GM04503 (cell line): ENCODE measurements at regions not wholly inside any gene's neighbourhood (a gene's known extent, or its start where the extent isn't known, plus 50 kb on each side); places are given as distances from the start of the nearest gene placed in this dataset.

Experiments used
- DNase-seq: peaks from one replicate; pipeline ENCODE4 v3.0.0-alpha.2; 2012; ENCODE audit warnings: low read depth

GRCh38 chr11:101211407-101211975, 81.9 kb upstream of the PGR start:
- no peak for DNase-seq

GRCh38 chr11:101202614-101203013, 73.0 kb upstream of the PGR start:
- no peak for DNase-seq

- DNase-seq, result no peak
Observed at GRCh38 chr11:101199416-101199815, 69.8 kb upstream of the PGR start.

- no peak for DNase-seq
Observed at GRCh38 chr11:101195294-101195693, 65.7 kb upstream of the PGR start.

DNA sequence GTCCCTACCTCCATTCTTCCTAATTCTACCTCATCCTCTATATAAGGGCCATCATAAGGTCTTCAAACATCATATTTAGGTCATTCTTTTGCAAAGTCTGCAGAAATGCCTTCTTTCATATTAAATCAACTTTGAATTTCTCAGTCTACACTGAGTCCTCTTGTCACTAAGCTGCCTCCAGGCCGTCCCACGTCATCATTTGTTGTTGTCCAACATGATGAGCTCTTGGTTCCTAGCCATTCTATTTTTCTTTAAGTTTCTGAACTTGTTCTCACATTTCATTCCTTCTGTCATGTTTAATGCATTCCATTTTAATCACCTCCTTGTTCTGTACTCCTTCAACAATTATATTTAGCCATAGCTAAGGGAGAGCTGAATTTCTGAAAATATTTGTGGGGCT, 59.2 kb upstream of the PGR start:
- no peak for DNase-seq

- no peak for DNase-seq
Observed at GRCh38 chr11:101188173-101188572, 58.6 kb upstream of the PGR start.

GRCh38 chr11:101187748-101188147, 58.1 kb upstream of the PGR start:
- no peak for DNase-seq

DNA sequence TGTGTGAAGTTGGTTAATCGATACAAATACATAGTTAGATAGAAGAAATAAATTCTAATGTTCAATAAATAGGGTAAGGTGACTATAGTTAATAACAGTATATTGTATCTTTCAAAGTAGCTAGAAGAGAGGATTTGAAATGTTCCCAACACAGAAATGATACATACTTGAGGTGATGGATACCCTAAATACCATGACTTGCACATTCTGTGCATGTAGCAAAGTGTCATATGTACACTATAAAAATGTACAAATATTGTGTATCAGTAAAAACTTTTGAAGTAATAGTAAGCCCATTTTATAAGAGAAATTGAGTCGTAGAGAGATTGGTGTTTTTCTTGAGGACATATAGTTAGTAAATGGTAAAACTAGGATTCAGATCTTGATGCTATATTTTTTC, 56.4 kb upstream of the PGR start:
- DNase-seq, result no peak

- no peak for DNase-seq
Observed at GRCh38 chr11:101182467-101182866, 52.9 kb upstream of the PGR start.

- DNase-seq, result no peak
Observed at GRCh38 chr11:101180481-101180880, 50.9 kb upstream of the PGR start.
